ENCODE measurements at regions not wholly inside any gene's neighbourhood (a gene's known extent, or its start where the extent isn't known, plus 50 kb on each side); places are given as distances from the start of the nearest gene placed in this dataset.
"Not testable (repeated sequence)": the region's sequence is repeated elsewhere in the genome, so short reads cannot be mapped to it uniquely, and the experiment has no call there.

- no peak for DNase-seq
Observed at GRCh38 chrY:7720974-7721373, 809.4 kb upstream of the AMELY start.

- no peak for DNase-seq
Observed at GRCh38 chrY:7719271-7719670, 807.7 kb upstream of the AMELY start.

GRCh38 chrY:7718626-7719025 lies 807.1 kb upstream of the AMELY start:
- no peak for DNase-seq

- DNase-seq, result no peak
Observed at GRCh38 chrY:7718126-7718525, 806.6 kb upstream of the AMELY start.

- DNase-seq, result no peak
Observed at GRCh38 chrY:7714426-7714825, 802.9 kb upstream of the AMELY start.

- not testable (repeated sequence) for DNase-seq
Observed at GRCh38 chrY:7713738-7714137, 802.2 kb upstream of the AMELY start.

- peak in 1 of 2 experiments; percentile 1 for DNase-seq
Observed at GRCh38 chrY:7712289-7712688, 800.7 kb upstream of the AMELY start.

- DNase-seq, result no peak
Observed at GRCh38 chrY:7703578-7704140, 792.1 kb upstream of the AMELY start.

GRCh38 chrY:7702481-7702880 lies 790.9 kb upstream of the AMELY start:
- DNase-seq, result no peak

GRCh38 chrY:7701676-7702075 lies 790.1 kb upstream of the AMELY start:
- DNase-seq, result no peak

- DNase-seq, result no peak
Observed at GRCh38 chrY:7697506-7697905, 786.0 kb upstream of the AMELY start.

- DNase-seq, result no peak
Observed at GRCh38 chrY:7692701-7693100, 781.1 kb upstream of the AMELY start.

- DNase-seq, result no peak
Observed at GRCh38 chrY:7687086-7687485, 775.5 kb upstream of the AMELY start.

GRCh38 chrY:7684546-7684945 lies 773.0 kb upstream of the AMELY start:
- no peak for DNase-seq

- no peak for DNase-seq
Observed at GRCh38 chrY:7682386-7682785, 770.8 kb upstream of the AMELY start.

- DNase-seq, result no peak
Observed at GRCh38 chrY:7681426-7681825, 769.9 kb upstream of the AMELY start.

- DNase-seq, result no peak
Observed at GRCh38 chrY:7674465-7674864, 762.9 kb upstream of the AMELY start.

- DNase-seq, result no peak
Observed at GRCh38 chrY:7672796-7673195, 761.2 kb upstream of the AMELY start.

- no peak for DNase-seq
Observed at GRCh38 chrY:7663261-7663660, 751.7 kb upstream of the AMELY start.

GRCh38 chrY:7659047-7659446 lies 747.5 kb upstream of the AMELY start:
- no peak for DNase-seq

- no peak for DNase-seq
Observed at GRCh38 chrY:7656596-7656995, 745.0 kb upstream of the AMELY start.

- DNase-seq, result no peak
Observed at GRCh38 chrY:7654985-7655384, 743.4 kb upstream of the AMELY start.

GRCh38 chrY:7649866-7650265 lies 738.3 kb upstream of the AMELY start:
- not testable (repeated sequence) for DNase-seq
